ENCODE measurements at regions not wholly inside any gene's neighbourhood (a gene's known extent, or its start where the extent isn't known, plus 50 kb on each side); places are given as distances from the start of the nearest gene placed in this dataset.

DNA sequence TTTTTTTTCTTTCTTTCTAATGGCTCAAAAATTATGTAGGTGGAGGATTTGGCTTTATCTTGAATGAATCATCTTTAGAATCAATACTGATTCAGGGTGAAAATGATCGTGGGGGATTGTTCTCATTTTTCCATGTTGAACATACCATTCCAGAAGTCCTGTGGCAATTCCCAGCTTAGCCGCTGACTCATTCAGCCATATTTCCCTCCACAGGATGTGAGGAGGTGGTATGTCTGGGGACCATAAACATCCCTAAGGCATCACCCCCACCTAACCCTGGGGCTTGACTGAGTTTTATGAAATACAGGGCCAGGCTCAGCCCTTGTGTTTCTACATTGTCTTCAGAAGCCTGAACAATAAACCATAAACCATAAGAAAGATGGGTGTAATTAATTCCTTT, 92.7 kb upstream of the FN1 start:
- no peak for DNase-seq

DNA sequence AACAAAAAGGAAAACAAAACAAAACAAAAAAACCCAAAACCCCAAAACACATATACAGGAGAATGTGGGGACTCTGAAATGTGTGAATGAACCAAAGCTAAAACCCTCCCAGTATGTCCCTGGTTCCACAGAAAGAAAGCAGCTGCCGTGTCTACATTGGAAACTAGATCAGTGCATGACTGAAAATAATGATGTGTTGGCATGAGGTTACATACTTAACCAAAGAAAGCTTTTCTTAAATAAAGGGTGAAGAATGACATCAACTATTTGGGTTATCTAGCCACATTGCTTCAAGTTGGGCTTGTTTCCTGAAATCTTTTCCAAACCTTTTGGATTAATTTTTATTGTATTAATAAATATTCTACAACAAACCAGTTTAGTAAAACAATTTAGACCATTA, 91.9 kb upstream of the FN1 start:
- no peak for DNase-seq

DNA sequence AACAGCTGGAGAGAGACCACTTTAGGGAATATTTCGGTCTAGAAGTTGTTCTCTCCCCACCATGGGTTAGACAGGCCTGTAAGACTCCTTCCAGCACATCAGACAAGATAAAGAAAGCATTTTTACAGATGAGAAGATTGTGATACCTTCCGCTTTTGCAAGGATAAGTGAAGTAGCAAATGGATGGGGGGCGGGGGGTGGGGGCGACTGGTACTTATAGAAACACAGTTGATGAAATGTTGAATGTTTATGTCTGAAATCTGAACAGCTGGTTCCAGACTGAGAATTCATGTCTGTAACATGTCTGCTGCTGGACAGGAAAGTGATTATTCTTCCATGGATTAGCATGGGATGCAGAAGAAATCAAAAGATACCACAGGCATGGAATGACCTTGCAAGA, 90.5 kb upstream of the FN1 start:
- no peak for DNase-seq

DNA sequence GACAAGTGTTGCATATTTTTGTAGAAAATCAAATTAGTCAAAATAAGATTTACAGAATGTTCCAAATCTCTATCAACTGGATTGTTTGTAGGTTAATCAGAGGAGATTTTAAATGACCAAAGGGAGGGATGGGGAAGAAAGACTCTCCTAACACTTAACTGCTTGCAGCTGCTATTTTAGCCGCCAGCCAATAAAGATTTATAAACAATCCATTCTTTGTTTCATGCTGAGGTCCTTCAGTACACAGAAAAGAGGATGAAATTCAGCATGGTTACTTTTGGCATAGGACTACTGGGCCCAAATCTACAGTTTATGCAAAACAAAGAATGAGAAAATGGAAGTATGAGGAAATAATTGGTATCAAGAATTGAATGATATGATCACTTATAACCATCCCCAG, 86.4 kb upstream of the FN1 start:
- DNase-seq, result no peak

DNA sequence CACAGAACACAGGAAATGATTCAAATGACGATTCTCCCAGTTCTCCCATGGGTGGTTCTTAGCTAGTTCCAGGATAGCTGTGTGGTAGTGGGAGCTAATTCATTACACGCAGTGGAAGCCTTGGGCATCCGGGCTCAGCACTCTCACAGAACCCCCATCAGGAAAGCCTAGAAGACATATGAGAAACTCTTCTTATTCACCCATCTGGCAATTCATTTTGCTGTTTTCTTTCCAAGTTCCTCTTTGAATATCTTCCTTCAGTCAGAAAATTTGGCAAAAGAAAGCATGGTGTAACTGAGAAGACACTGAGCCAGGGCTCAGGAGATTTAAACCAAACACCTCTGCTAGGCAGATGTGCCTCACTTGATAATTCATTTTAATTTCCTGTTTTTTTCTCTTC, 85.2 kb upstream of the FN1 start:
- DNase-seq, result no peak

DNA sequence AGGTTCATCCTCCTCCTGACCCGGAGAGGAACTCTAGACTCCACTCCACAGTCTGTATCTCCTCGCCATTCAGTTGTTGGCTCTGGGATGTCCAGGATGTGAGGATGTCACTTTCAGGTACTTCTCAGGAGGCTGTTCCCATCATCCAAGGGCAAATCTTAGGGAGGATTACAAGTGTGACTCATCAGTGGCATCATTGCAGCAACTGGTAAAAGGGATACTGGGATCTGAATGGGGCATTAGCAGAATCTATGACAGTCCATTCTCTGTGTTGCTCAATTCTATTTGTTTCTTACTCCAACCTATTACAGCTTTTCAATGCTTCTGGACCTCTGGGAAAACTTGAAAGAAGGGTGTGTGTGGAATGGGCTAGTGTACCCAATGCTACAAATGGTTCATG, 81.5 kb upstream of the FN1 start:
- no peak for DNase-seq

DNA sequence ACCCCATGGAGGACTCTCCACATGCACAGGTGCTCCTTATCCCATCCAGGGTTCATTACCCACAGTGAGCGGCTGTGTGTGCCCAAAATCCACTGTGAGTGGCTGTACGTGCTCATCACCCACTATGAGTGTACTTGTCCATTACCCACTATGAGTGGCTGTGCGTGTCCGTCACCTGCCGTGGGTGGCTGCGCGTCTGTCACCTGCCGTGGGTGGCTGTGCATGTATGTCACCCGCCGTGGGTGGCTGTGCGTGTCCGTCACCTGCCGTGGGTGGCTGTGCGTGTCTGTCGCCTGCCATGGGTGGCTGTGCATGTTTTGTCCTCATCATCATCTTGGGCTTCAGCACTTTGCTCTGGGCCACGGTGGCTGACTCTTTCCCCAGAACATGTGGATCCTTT, 78.6 kb upstream of the FN1 start:
- DNase-seq, result no peak

DNA sequence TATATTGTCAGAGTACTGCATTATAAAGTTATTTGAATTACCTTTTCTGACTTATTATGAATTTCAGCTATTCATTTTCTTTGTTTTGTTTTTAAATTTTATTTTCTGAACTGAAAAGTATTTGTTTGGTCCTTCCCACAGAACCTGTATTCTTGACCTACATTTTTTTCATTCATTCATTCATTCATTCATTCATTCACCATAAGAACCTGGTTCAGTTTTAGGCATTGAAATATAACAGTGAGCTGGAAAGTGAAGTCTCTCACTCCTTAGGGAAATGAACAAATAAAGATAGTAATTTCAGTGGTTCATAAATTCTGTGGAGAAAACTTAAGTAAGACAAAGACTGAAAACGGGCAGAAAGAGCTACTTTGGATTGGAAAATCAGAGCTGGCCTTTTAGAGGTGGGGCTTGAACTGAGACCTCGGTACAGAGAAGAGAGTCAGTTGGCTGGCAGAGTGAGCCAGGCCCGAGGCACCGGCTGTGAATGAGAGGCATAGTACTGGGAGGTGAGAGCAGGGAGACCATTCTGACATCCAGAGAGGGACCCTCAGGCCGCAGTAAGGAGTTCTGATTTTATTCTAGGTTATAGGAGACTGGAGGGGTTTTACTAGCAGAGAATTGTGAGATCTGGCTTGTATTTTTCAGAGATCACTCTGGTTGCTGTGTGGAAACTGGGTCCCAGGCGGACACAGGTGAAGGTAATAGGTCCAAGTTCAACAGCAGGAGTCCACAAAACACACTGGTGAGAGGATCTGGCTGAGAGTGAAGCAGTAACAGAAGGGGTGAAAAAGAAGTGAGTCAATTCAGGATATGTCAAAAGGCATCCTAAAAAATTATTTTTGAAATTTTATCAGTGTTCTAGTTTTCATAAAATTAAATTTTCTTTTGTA, 75.8 kb upstream of the FN1 start:
- DNase-seq, result no peak

DNA sequence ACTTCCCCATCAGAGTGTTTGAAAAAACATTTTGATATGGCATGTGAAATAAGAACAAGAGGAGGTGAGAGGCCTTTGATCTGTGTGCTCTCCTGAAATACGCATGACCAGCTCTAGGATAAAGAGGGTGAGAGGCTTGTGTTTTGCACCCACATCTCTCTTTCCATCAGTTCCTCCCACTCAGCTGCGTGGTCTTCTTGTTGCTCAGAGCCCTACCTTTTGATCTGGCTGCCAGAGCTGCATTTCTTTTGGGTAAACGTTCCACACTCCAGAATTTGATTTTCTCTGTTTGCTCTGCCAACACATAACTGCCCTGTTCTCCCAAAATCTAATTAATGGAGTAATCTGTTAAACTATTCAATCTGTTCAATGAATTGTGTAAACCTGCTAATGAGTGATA, 72.0 kb upstream of the FN1 start:
- no peak for DNase-seq

DNA sequence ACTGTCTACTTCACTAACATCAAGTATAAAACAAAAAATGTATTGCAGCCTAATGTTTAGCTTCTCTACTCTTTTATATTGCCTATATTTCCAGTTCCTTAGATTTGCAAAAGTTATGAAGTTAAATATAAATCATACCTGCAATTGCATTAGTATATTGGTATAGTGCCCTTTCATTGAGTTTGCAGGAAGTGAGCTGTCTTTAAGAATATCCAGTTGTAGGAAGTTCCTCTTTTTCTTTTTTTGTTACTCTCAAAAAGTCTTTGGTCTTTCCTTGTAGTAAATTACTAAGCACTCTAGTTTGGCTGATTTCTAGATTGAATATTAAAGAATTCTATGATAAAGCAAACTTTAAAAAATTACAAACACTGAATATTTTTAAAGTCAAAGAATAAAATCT, 71.3 kb upstream of the FN1 start:
- DNase-seq, result no peak

DNA sequence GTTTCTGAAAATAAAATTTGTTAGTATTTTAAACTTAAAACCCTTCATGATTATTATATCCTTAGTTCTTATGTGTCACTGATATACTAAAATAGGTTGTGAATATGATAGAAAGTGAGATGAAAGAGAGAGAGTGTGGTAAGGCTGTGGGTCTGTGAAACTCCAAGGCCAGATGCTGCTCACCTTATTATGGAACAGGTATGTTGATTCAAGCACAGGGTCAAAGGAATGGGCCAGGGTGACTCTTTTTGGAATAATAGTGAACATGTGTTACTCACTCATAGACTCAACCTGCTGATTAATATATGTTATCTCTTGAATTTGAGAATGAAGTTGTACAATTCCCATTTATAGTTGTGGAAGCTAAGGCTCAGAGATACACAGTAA, 70.7 kb upstream of the FN1 start:
- no peak for DNase-seq

DNA sequence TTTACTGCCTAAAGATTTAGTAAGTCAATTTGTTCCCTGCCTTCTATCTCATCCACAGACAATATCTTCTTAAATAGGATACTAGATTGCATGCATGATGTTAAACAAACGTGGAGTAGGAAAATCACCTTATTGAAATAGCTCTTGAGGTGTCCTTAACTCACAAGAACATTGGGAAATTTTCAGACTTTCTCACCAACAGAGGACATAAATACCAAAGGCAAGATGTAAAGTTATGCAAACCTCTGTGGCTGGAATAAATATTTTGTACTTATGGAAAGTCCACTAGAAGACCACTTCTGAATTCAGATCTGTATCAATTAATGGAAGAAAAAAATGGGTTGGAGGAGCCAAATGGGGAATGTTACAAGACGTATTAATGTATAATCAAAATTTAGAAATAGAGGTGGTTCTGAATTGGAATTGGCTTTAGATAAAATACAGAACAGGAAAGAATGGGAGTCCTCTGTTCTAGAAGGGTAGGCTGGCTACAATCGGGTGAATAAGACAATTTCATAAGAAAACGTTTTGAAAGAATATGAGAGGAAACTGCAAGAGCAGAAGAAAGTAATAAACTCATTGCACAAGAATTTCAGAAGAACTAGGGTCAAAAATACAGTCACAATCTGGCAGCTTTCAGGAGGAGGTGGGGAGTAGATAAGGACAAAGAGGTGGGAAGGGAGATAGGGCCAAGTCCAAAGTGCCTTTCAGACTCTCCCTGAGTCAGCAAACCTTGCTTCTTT, 69.3 kb upstream of the FN1 start:
- DNase-seq, result no peak

DNA sequence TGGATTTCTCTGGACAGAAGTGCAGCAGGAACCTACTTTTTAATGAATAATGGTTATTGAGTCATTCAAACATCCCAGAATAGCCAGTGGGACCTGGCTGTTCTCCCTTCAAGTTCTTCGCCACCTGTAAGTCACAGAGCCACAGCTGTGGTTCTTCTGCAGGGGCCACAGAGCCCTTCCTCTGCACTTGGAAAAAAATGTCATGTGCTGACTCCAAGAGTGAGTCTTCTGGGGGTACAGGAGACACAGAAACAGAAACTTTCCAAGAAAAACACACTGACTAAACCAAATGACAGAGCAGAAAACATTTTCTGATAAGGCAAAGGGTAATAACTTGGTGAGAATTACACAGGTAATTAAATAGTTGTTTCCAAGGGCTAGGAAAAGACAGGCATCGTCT, 68.7 kb upstream of the FN1 start:
- no peak for DNase-seq

DNA sequence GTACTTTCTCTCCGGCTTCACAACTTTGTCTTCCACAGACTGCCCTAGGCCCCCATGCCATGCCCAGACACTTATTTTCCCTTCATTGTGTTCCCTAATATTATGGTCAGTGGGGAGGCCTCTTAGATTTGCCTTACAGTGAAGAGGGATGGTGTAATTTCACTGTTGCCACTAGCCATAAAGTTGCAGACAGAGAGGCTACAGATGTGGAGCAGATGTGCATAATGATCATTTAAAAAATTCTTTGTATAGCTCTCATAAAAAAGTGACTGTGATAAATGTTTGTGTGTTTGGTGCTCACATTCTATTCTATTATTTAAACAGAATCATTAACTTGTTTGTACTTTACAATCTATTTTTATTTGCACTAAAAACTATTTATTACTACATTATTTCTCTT, 67.5 kb upstream of the FN1 start:
- DNase-seq, result no peak

DNA sequence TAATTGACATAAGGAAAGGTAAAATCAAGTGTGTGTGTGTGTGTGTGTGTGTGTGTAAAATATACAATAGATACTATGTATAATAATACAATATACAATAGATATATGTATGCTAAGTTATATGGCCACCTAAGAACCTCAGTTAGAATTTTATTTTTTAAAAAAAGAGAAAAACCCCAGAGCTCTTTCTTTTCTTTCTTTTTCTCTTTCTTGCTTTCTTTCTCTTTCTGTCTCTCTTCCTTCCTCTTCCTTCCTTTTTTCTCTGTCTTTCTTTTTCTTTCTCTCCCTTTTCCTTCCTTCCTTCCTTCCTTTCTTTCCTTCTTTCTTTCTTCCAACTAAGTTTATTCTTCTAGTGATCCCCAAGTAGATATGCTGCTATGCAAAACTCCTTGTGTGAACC, 64.6 kb upstream of the FN1 start:
- no peak for DNase-seq

DNA sequence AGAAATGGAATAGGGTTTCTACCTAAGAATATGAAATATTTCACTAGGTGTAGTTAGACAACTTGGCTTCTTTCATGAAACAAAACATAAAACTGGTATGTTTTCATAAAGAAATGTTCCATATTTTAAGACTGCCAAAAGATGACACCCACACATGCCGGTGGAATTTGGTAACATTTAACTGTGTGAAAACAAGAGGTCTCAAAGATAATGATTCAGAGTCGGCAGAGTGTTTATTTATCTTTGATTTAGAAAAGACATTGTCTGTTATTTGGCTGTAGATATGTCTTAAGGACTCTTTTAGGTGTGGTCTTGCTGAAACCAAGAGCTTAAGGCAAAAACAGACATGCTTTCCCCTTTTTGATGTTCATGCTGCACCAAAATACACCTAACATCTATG, 63.5 kb upstream of the FN1 start:
- no peak for DNase-seq

DNA sequence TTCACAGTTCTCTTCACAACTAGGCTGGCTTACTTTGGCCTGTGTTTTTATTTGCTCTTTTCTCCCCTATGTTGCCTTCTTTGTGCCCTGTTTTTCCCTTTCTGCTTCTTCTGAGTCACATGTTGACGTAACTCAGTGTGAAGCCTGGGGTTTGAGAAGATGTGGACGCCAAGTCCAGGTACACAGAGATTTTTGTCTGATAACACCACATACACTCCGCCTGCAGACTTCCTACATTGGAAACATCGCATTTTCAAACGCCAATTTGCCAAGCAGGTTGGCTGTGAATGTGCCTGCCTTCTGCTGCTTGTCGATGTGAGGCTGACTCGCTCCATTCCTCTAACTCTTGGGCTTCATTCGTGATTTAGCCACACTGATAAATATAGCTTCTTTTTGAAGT, 62.6 kb upstream of the FN1 start:
- no peak for DNase-seq

DNA sequence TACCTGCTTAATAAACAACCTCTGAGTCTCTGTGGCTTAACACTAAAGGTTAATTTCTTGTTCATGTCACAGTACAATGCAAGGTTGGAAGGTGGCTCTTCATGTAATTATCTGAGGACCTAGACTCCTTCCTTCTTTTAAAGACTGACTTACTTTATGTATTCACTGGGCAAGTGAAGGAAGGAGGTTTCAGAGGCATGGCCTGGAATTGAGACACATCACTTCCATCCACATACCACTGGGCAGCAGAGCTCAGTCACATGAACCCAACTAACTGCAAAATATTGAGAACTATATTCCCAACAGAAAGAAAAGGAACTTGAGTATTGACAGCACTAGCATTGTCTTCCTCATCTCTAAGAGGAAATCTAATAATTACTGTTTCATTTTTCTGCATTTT, 57.5 kb upstream of the FN1 start:
- no peak for DNase-seq

DNA sequence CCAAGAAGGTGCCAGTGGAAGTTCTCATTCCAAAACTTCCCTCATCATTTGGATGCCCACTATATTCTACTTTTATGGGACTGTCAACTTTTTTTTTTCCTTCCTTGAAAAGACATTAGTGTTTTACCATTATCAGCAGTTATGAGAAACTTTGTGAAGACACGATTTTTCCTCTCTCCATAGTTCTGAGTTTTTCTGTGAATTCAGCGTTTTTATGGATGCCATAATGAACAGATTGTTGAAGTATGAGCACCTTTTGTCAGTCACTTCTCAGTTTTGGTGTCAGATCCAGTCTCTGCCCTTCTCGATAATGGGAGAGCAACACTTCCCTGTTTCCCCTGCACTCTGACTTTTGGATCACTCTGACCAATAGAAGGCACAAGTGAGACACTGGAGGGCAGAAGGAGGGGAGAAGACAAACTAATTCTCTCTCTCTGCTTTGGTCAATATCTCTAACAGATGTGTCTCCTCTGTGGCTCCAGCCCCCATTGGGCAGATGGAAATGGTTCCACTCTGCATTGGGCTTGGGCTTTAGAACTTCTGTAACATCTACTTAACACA, 53.5 kb upstream of the FN1 start:
- DNase-seq, result no peak

DNA sequence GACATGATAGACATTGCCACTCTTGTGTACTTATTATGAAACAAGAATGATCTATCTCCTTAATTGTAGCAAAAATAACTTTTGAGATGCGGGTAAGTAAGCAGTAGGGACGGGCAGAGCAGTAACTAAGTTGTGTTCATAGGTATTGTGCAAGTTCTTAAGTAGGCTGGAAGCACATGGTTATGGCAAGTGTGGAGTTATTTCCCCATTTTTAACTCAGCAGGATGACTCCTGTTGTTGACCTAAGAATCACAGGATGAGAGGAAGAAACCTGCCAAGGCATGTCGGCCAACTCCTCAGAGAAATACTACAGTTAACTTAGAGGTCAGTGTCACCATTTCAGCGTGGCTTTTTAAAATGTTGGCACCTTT, 51.1 kb upstream of the FN1 start:
- DNase-seq, result no peak

DNA sequence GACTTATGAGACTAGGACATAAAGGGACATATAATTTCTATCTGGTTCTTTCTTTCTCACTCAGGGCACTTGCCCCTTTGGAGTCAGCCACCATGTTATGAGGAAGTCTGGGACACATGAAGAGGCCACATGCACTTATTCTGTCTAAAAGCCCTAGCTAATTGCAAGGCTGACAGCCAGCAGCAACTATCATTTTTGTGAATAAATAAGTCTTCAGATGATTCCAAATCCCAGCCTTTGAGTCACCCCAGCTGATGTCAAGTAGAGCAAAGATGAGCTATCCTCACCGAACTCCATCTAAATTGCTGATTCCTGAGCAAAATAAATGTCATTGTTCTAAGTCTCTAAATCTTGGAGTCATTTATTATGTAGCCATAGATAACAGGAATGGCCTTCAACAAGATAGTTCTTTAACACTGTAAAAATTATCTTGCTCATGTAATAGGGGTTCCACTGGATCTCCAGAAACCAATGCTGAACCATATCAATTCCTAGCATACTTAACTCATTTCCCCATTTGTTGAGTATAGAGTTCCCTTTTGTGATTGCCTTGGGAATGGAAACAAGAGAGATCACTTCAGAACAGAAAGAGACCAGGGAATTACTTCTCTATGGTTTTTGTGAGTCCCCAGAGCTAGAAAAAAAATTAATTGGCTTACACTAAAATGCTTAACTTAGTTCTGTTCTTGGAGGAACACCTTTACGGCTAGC, 50.6 kb upstream of the FN1 start:
- no peak for DNase-seq
